ENCODE measurements at regions not wholly inside any gene's neighbourhood (a gene's known extent, or its start where the extent isn't known, plus 50 kb on each side); places are given as distances from the start of the nearest gene placed in this dataset.

- TF ChIP-seq NRF1 (IDR thresholded peaks at IDR 0.05; ENCODE audit: low read depth, low read length) (no peak), EP300 (IDR thresholded peaks at IDR 0.05; ENCODE audit: borderline replicate concordance in 1 of 2, low read depth in 1 of 2, low read length in 1 of 2) (no peak), USF2 (IDR thresholded peaks at IDR 0.05; ENCODE audit: borderline replicate concordance, low read depth, low read length) (no peak), EZH2phosphoT487 (IDR thresholded peaks at IDR 0.05; ENCODE audit: borderline replicate concordance, low read depth) (no peak), FOXM1 (IDR thresholded peaks at IDR 0.05; ENCODE audit: low read depth) (no peak), POLR2AphosphoS5 (IDR thresholded peaks at IDR 0.05; ENCODE audit: low read depth, low read length) (no peak), NFIC (IDR thresholded peaks at IDR 0.05; ENCODE audit: borderline replicate concordance) (no peak)
- TF ChIP-seq, protein P1, sequence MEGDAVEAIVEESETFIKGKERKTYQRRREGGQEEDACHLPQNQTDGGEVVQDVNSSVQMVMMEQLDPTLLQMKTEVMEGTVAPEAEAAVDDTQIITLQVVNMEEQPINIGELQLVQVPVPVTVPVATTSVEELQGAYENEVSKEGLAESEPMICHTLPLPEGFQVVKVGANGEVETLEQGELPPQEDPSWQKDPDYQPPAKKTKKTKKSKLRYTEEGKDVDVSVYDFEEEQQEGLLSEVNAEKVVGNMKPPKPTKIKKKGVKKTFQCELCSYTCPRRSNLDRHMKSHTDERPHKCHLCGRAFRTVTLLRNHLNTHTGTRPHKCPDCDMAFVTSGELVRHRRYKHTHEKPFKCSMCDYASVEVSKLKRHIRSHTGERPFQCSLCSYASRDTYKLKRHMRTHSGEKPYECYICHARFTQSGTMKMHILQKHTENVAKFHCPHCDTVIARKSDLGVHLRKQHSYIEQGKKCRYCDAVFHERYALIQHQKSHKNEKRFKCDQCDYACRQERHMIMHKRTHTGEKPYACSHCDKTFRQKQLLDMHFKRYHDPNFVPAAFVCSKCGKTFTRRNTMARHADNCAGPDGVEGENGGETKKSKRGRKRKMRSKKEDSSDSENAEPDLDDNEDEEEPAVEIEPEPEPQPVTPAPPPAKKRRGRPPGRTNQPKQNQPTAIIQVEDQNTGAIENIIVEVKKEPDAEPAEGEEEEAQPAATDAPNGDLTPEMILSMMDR (IDR thresholded peaks at IDR 0.05), result no peak
- TF ChIP-seq, protein P2, sequence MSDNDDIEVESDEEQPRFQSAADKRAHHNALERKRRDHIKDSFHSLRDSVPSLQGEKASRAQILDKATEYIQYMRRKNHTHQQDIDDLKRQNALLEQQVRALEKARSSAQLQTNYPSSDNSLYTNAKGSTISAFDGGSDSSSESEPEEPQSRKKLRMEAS (IDR thresholded peaks at IDR 0.05; ENCODE audit: low read depth), result no peak
These were observed 289.4 kb downstream of the TRAM1L1 start for GRCh38 chr4:116796022-116796421.
